ENCODE measurements at regions not wholly inside any gene's neighbourhood (a gene's known extent, or its start where the extent isn't known, plus 50 kb on each side); places are given as distances from the start of the nearest gene placed in this dataset.
"Not testable (repeated sequence)": the region's sequence is repeated elsewhere in the genome, so short reads cannot be mapped to it uniquely, and the experiment has no call there.

DNA sequence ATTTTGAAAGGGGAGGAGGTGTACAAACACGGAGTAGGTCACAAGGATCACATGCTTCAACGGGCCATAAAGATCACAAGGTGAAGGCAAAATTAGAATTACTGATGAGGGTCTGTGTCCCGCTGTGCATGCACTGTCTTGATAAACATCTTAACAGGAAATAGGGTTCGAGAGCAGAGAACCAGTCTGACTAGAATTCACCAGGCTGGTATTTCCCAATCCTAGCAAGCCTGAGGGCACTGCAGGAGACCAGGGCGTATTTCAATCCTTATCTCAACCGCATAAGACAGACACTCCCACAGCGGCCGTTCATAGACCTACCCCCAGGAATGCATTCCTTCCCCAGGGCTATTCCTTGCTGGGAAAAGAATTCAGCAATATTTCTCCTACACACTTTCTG, 80.0 kb upstream of the NUPR2 start:
- TF ChIP-seq POLR2A, CTCF (IDR thresholded peaks at IDR 0.05): not testable (repeated sequence)

All from right lobe of liver (tissue), 4 donors.